Uterus (tissue), 2 donors: ENCODE measurements at regions not wholly inside any gene's neighbourhood (a gene's known extent, or its start where the extent isn't known, plus 50 kb on each side); places are given as distances from the start of the nearest gene placed in this dataset.

Source experiments
- POLR2A ChIP-seq, 2 donors: fragments of 450-650 bp; IDR thresholded peaks; one replicate each; pipeline ENCODE4 v1.6.1; 2016; ENCODE audit warnings: antibody characterized with exemption in 2 of 2, mild to moderate bottlenecking in 1 of 2, moderate library complexity in 1 of 2
- TF ChIP-seq, protein P1 (sequence below), 4 experiments: fragments of 200-600 bp in 2 of 4; fragments of 450-650 bp in 2 of 4; sonication (generic) in 2 of 4; IDR thresholded peaks; one replicate each; pipeline ENCODE4 v1.5.1; 2016 to 2019; ENCODE audit warnings: antibody characterized with exemption in 4 of 4, mild to moderate bottlenecking in 2 of 4, moderate library complexity in 1 of 4

DNA sequence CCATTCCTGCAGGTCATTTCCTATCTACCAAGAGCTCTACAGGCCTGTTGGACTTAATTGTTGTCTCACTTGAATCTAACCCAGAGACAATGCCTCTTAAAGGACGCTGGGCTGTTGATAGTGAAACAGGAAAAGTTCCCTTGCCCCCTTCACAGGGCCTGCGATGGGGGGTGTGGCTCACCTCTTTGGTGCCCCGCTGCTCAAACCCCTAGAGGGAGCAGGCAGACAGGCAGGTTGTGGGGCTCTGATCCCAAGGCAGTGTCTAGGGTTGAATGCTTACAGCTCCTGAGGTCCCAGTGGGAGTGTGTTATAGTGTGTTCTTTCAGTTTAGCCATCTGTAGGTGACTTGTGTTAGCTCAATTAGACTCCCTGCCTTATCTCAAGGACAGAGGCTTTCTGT is 68.0 kb downstream of the OTOR start:
- TF ChIP-seq, protein P1, sequence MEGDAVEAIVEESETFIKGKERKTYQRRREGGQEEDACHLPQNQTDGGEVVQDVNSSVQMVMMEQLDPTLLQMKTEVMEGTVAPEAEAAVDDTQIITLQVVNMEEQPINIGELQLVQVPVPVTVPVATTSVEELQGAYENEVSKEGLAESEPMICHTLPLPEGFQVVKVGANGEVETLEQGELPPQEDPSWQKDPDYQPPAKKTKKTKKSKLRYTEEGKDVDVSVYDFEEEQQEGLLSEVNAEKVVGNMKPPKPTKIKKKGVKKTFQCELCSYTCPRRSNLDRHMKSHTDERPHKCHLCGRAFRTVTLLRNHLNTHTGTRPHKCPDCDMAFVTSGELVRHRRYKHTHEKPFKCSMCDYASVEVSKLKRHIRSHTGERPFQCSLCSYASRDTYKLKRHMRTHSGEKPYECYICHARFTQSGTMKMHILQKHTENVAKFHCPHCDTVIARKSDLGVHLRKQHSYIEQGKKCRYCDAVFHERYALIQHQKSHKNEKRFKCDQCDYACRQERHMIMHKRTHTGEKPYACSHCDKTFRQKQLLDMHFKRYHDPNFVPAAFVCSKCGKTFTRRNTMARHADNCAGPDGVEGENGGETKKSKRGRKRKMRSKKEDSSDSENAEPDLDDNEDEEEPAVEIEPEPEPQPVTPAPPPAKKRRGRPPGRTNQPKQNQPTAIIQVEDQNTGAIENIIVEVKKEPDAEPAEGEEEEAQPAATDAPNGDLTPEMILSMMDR (IDR thresholded peaks at IDR 0.05), result no peak
- no peak for TF ChIP-seq POLR2A (IDR thresholded peaks at IDR 0.05)
